GM12864 (cell line): ENCODE measurements at regions not wholly inside any gene's neighbourhood (a gene's known extent, or its start where the extent isn't known, plus 50 kb on each side); places are given as distances from the start of the nearest gene placed in this dataset.

Experiments
- DNase-seq: peaks from one replicate; pipeline ENCODE4 v3.0.0-alpha.2; 2011; ENCODE audit warnings: low read depth
- H3K4me3 ChIP-seq: 2 replicates; pipeline ENCODE4 v1.5.1; 2011; ENCODE audit warnings: mild to moderate bottlenecking, low read depth, low read length, control low read depth
- TF ChIP-seq, protein P1 (sequence below): IDR thresholded peaks from 2 replicates; pipeline ENCODE4 v1.5.1; 2011; ENCODE audit warnings: low read depth, mild to moderate bottlenecking, moderate library complexity, low read length, control low read depth, inconsistent platforms; ENCODE audit errors: missing control alignments

DNA sequence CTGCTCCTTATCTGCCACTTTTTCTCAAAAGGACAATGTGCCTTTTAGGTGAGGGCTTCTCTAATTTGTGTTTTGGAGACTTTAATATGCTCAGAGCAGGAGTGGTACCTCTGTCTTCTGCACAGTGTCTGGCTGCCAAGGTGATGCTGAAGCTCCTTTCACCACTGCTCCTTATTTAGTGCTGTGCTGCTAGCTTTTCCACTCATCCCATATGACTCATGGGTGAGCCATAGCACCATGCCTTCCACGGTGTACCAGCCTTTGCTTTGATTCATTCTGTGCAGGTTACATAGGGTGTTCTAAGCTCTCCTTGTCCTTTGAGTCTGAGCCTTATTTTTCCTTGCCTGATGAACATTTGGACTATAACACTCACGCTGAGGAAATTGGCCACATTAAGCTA is 202.4 kb downstream of the ARL6IP6 start:
- DNase-seq: no peak
- TF ChIP-seq, protein P1, sequence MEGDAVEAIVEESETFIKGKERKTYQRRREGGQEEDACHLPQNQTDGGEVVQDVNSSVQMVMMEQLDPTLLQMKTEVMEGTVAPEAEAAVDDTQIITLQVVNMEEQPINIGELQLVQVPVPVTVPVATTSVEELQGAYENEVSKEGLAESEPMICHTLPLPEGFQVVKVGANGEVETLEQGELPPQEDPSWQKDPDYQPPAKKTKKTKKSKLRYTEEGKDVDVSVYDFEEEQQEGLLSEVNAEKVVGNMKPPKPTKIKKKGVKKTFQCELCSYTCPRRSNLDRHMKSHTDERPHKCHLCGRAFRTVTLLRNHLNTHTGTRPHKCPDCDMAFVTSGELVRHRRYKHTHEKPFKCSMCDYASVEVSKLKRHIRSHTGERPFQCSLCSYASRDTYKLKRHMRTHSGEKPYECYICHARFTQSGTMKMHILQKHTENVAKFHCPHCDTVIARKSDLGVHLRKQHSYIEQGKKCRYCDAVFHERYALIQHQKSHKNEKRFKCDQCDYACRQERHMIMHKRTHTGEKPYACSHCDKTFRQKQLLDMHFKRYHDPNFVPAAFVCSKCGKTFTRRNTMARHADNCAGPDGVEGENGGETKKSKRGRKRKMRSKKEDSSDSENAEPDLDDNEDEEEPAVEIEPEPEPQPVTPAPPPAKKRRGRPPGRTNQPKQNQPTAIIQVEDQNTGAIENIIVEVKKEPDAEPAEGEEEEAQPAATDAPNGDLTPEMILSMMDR: no peak
- H3K4me3 ChIP-seq: no peak overlapping the region

DNA sequence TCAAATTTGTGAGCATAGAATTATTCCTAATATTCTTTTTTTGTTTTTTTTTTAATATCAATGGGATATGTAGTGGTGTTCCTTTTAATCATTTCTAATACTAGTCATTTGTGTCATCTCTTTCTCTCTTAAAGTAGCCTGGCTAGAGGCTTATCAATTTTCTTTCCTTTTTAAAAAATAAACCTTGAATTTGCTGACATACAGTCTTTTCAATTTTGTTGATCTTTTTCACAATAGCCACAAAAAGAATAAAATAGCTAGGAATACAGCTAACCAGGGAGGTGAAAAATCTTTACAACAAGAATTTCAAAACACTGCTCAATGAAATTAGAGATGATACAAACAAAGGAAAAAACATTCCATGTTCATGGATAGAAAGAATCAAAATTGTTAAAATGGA is 192.6 kb downstream of the ARL6IP6 start:
- TF ChIP-seq, protein P1: no peak

DNA sequence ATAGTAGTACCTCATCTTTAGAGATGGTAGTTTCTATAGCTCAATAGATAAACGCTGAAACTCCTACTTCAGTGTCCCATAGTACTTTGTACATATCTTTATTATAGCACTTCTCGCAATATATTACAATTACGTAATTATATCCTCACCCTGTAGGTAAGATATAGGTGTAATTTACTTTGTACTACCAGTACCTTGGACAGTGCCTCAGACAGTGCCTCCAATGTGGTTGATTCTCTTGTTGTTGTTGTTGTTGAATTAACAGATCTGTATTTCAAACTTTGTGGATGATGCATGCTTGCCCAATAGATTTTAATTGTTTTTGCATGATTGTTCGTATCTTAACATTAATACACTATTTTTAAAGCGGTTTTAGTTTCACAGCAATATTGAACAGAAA is 188.6 kb downstream of the ARL6IP6 start:
- DNase-seq: no peak
- TF ChIP-seq, protein P1: no peak
- H3K4me3 ChIP-seq: no peak overlapping the region

More for the DNA sequence above, 192.6 kb downstream of the ARL6IP6 start:
- no peak overlapping the region for H3K4me3 ChIP-seq
- DNase-seq: no peak

DNA sequence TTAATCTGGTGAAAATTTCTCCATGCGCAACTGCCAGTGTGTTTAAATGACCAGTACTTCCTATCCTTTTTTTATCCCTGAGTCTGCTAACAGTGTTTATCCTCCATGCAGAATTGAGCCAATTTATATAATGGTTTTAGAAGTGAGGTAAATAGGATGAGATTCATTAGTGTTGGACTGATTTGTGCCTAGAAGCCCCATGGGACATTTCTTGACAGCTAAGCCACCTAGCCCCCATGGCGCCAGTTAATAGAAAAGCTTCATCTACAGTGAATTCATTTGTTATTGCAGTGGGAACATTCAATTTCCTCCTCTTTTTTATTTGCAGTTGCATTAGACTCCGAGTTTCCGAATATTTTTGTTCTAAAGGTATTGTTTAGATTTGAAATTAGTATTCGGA is 175.6 kb downstream of the ARL6IP6 start:
- DNase-seq: no peak
- TF ChIP-seq, protein P1: no peak

DNA sequence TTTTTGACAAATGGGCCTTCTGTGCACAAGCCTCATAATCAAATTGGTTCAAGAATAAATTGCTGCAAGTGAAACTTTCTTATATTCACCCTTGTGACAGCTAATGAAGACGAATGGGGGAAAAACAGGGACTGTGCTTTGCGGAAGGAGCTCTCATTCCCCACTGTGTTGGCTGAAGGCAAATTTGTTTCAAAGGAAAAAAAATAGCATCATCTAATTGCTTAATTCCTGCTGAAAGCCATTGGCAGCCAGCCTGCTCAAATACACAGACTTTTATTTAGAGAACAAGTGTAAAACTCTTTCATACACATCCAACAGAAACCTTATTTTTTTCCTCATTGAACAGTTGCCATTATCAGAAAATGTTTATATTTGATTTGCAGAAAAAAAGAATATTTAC is 172.3 kb downstream of the ARL6IP6 start:
- TF ChIP-seq, protein P1: no peak
- no peak for DNase-seq
- no peak overlapping the region for H3K4me3 ChIP-seq

More for the DNA sequence above, 175.6 kb downstream of the ARL6IP6 start:
- H3K4me3 ChIP-seq: no peak overlapping the region

DNA sequence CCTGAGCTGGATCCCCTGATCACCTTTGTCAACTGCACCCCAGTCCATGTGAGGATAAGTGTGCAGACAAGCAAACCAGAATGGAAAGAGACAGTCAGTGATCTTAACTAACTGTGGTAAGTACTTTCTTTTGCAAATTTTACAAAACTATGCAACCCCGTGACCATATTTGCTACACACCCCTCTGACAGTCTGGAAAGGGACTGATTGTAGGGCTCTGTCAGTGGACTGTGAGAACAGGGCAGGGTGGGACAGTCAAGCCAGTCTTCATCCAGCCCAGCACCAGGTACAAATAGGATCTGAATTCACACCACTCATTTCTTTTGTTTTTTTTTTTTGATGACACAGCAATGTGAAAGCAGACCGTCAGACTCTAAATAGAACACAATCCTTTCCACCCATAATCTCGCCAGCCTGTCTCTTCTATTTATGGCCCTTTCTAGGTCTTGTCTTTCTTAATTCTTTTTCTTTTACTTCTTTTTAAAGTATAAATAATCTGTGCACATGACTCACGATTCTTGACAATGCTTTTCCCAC is 165.6 kb downstream of the ARL6IP6 start:
- TF ChIP-seq, protein P1: no peak
- no peak for DNase-seq
- H3K4me3 ChIP-seq: no peak overlapping the region

DNA sequence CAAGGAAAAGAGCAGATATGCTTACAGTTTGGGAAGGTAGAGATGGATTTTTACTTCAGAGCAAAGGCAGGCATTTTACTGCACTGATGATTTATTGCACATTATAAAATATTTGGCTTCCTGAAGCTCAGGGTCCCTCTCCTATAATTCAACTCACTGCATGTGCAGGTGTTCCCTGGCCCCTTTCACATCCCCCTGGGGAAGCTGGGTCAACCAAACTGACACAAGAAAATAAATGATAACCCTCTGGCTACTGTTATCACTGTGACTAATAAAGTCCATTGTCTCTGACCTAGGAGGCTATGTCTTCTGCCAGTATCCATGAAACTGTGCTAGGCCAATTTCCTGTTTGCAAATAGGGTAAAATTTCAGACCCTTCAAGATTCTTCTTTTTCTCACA is 163.1 kb downstream of the ARL6IP6 start:
- DNase-seq: no peak
- TF ChIP-seq, protein P1: no peak
- H3K4me3 ChIP-seq: no peak overlapping the region
